ENCODE measurements at regions not wholly inside any gene's neighbourhood (a gene's known extent, or its start where the extent isn't known, plus 50 kb on each side); places are given as distances from the start of the nearest gene placed in this dataset.

GRCh38 chr7:113004726-113005454 lies 81.7 kb downstream of the GPR85 start:
- no peak overlapping the region for H3K4me3 ChIP-seq (ENCODE audit: low read depth, low read length)
- TF ChIP-seq, protein P1, sequence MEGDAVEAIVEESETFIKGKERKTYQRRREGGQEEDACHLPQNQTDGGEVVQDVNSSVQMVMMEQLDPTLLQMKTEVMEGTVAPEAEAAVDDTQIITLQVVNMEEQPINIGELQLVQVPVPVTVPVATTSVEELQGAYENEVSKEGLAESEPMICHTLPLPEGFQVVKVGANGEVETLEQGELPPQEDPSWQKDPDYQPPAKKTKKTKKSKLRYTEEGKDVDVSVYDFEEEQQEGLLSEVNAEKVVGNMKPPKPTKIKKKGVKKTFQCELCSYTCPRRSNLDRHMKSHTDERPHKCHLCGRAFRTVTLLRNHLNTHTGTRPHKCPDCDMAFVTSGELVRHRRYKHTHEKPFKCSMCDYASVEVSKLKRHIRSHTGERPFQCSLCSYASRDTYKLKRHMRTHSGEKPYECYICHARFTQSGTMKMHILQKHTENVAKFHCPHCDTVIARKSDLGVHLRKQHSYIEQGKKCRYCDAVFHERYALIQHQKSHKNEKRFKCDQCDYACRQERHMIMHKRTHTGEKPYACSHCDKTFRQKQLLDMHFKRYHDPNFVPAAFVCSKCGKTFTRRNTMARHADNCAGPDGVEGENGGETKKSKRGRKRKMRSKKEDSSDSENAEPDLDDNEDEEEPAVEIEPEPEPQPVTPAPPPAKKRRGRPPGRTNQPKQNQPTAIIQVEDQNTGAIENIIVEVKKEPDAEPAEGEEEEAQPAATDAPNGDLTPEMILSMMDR (IDR thresholded peaks at IDR 0.05; ENCODE audit: control insufficient read depth, extremely low read depth, insufficient read depth) = no peak
- no peak for DNase-seq (ENCODE audit: low read depth)

- TF ChIP-seq, protein P1 (IDR thresholded peaks at IDR 0.05; ENCODE audit: control insufficient read depth, extremely low read depth, insufficient read depth) = no peak
Measured at GRCh38 chr7:113000316-113001020, 86.2 kb downstream of the GPR85 start.

DNA sequence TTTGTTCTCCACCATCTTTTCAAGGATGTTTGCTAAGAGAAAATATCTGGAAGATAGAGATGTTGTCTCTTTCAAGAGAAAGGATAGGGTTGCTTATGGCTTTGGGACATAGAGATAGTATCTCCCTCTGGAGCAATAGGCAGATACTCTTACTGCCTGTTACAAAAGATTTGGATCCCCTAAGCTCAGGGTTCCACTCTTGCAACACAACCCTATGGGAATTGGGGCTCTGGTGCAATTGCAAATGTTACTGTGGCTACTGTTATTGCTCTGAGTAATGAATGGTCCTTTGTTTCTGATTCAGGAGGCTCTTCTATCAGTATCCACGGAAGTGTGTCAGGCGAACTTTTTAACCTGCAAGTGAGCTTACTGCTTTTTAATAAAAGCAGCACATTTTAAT lies 88.8 kb downstream of the GPR85 start:
- no peak overlapping the region for H3K4me3 ChIP-seq (ENCODE audit: low read depth, low read length)
- no peak for DNase-seq (ENCODE audit: low read depth)
- TF ChIP-seq, protein P1 (IDR thresholded peaks at IDR 0.05; ENCODE audit: control insufficient read depth, extremely low read depth, insufficient read depth) = no peak

More at GRCh38 chr7:113000316-113001020, 86.2 kb downstream of the GPR85 start:
- no peak overlapping the region for H3K4me3 ChIP-seq (ENCODE audit: low read depth, low read length)
- no peak for DNase-seq (ENCODE audit: low read depth)

DNA sequence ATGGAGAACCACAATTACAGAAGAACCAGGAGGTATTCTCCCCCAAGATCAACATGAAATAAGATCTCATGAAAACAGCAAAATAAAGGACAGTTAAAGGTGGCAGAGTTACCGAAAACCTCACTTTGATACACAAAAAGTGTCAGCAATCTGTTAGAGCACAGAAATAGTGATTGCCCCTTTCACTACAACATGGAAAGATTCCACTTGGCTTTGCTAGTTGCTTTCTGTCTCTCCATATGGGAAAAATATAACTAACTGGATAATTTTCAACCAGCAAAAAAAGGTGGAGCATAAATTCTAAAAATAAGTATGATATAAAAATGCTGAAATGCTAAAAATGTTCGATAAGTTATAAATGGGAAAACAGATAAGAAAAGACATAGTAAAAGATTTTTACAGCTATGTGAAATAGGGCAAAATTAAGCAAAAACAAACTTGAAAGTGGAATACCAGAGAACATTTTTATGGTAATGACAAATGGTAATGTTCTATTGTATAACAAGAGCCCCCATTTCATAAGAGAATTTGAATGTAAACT lies 90.2 kb downstream of the GPR85 start:
- no peak overlapping the region for H3K4me3 ChIP-seq (ENCODE audit: low read depth, low read length)
- TF ChIP-seq, protein P1 (IDR thresholded peaks at IDR 0.05; ENCODE audit: control insufficient read depth, extremely low read depth, insufficient read depth) = no peak
- no peak for DNase-seq (ENCODE audit: low read depth)

GRCh38 chr7:112995059-112995824 lies 91.4 kb downstream of the GPR85 start:
- DNase-seq (ENCODE audit: low read depth) = no peak
- TF ChIP-seq, protein P1 (IDR thresholded peaks at IDR 0.05; ENCODE audit: control insufficient read depth, extremely low read depth, insufficient read depth) = no peak
- no peak overlapping the region for H3K4me3 ChIP-seq (ENCODE audit: low read depth, low read length)

DNA sequence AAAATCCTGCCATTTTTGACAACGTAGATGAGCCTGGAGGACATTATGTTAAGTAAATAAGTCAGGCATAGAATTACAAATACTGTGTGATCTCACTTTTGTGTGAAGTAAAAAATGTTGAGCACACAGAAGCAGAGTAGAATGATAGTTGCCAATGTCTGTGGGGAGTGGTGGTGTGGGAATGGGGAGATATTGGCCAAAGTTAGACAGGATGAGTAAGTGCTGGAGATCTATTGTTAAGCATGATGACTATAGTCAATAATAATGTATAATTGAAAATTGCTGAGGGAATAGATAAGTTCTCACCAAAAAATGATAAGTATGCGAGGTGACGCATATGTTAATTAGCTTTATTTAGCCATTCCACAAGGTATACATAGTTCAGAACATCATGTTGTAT lies 92.0 kb downstream of the GPR85 start:
- no peak for DNase-seq (ENCODE audit: low read depth)
- TF ChIP-seq, protein P1 (IDR thresholded peaks at IDR 0.05; ENCODE audit: control insufficient read depth, extremely low read depth, insufficient read depth) = no peak
- no peak overlapping the region for H3K4me3 ChIP-seq (ENCODE audit: low read depth, low read length)
